HCT116 (cell line): ENCODE measurements at regions not wholly inside any gene's neighbourhood (a gene's known extent, or its start where the extent isn't known, plus 50 kb on each side); places are given as distances from the start of the nearest gene placed in this dataset.

Experiments used
- ATAC-seq: fragments of 200-7000 bp; cut with Tn5 transposase; 2 replicates; pipeline ENCODE4 v1.9.1; 2020; ENCODE audit warnings: mild to moderate bottlenecking, moderate library complexity
- BruUV-seq: library from RNA; stranded (reverse); fragments of 400-500 nt; replicated peaks from 2 replicates; lab custom pipeline; 2021; lab: Mats Ljungman, UMichigan
- CTCF ChIA-PET: fragments of 300-600 bp; sonication (Branson Sonifier 250); formaldehyde crosslinking; loops from one replicate; lab custom pipeline; 2021; ENCODE audit warnings: antibody characterized with exemption; lab: Charles Lee
- POLR2A ChIA-PET: fragments of 300-600, 350-600 bp; sonication (Branson Sonifier 250); formaldehyde crosslinking; loops from one replicate; lab custom pipeline; 2021; ENCODE audit warnings: antibody characterized with exemption; lab: Charles Lee
- RAD21 ChIA-PET, 2 experiments: fragments of 300-600 bp; sonication (Branson Sonifier 250); formaldehyde crosslinking; loops; one replicate each; lab custom pipeline; 2023; ENCODE audit warnings: low total read pairs in 2 of 2; ENCODE audit not compliant: uncharacterized antibody in 2 of 2, unreplicated experiment in 2 of 2, low non-redundant PET in 1 of 2; lab: Charles Lee
- DNase-seq: peaks from one replicate; pipeline ENCODE4 v3.0.0-alpha.2; 2010; ENCODE audit warnings: low read depth, low spot score
- H2AFZ ChIP-seq: fragments of 200-600 bp; shearing (Covaris generic), sonication (generic); 2 replicates; pipeline ENCODE4 v1.6.1; 2017; ENCODE audit warnings: low read depth, mixed run types, mixed read lengths, antibody characterized with exemption, low read length; ENCODE audit not compliant: poor library complexity, severe bottlenecking
- H3K27ac ChIP-seq: 2 replicates; pipeline ENCODE4 v1.5.1; 2012; ENCODE audit warnings: low read depth, low read length
- H3K27me3 ChIP-seq: fragments of 200-600 bp; sonication (generic); 2 replicates; pipeline ENCODE4 v1.6.1; 2016; ENCODE audit warnings: mixed run types, low read length, mixed read lengths; ENCODE audit not compliant: insufficient read depth
- H3K36me3 ChIP-seq, 2 experiments: fragments of 200-500 bp in 1 of 2; fragments of 200-600 bp in 1 of 2; sonication (Bioruptor generic) in 1 of 2; sonication (generic) in 1 of 2; 2 replicates each; pipeline versions ENCODE4 v1.5.1 to v1.6.1; 2014 to 2016; ENCODE audit warnings: low read length in 2 of 2, inconsistent platforms in 1 of 2, mixed read lengths in 1 of 2, mixed run types in 1 of 2; ENCODE audit not compliant: insufficient read depth in 2 of 2, control insufficient read depth in 1 of 2
- H3K4me1 ChIP-seq, 2 experiments: fragments of 200-600 bp in 1 of 2; sonication (generic) in 1 of 2; 2 replicates each; pipeline versions ENCODE4 v1.5.1 to v1.6.1; 2012 to 2017; ENCODE audit warnings: low read length in 2 of 2, inconsistent platforms in 1 of 2, mild to moderate bottlenecking in 1 of 2, mixed read lengths in 1 of 2, mixed run types in 1 of 2, moderate library complexity in 1 of 2; ENCODE audit not compliant: insufficient read depth in 2 of 2, control insufficient read depth in 1 of 2
- H3K4me2 ChIP-seq: fragments of 200-600 bp; sonication (generic); 2 replicates; pipeline ENCODE4 v1.6.1; 2017; ENCODE audit warnings: mixed run types, low read length, mixed read lengths
- H3K4me3 ChIP-seq, 2 experiments: fragments of 200-600 bp in 1 of 2; sonication (generic) in 1 of 2; replicated peaks in 1 of 2; 2 replicates each; pipeline ENCODE4 v1.5.1; 2011 to 2016; ENCODE audit warnings: low read length in 2 of 2, control low read depth in 1 of 2, low read depth in 1 of 2, mild to moderate bottlenecking in 1 of 2, mixed read lengths in 1 of 2, mixed run types in 1 of 2
- H3K79me2 ChIP-seq: fragments of 200-600 bp; sonication (generic); 2 replicates; pipeline ENCODE4 v1.6.1; 2017; ENCODE audit warnings: mild to moderate bottlenecking, mixed run types, low read length, moderate library complexity, mixed read lengths; ENCODE audit not compliant: insufficient read depth
- H3K9ac ChIP-seq: fragments of 200-600 bp; sonication (generic); 2 replicates; pipeline ENCODE4 v1.6.1; 2016; ENCODE audit warnings: low read length, mixed read lengths
- H3K9me2 ChIP-seq: fragments of 200-600 bp; sonication (generic), shearing (Covaris generic); 2 replicates; pipeline ENCODE4 v1.6.1; 2017; ENCODE audit warnings: mixed run types, mild to moderate bottlenecking, moderate library complexity; ENCODE audit not compliant: insufficient read depth
- H3K9me3 ChIP-seq, 2 experiments: fragments of 200-500 bp in 1 of 2; fragments of 200-600 bp in 1 of 2; sonication (Bioruptor generic) in 1 of 2; sonication (generic) in 1 of 2; 2 replicates each; pipeline ENCODE4 v1.6.1; 2014 to 2017; ENCODE audit warnings: low read length in 2 of 2, mixed read lengths in 2 of 2, inconsistent platforms in 1 of 2, low read depth in 1 of 2, mild to moderate bottlenecking in 1 of 2, mixed run types in 1 of 2, moderate library complexity in 1 of 2; ENCODE audit not compliant: control insufficient read depth in 1 of 2, insufficient read depth in 1 of 2
- H4K20me1 ChIP-seq: fragments of 200-600 bp; sonication (generic), shearing (Covaris generic); 2 replicates; pipeline ENCODE4 v1.6.1; 2017; ENCODE audit warnings: mixed run types, mild to moderate bottlenecking, moderate library complexity; ENCODE audit not compliant: insufficient read depth
- CBX3 ChIP-seq: IDR thresholded peaks from 2 replicates; pipeline ENCODE4 v1.6.1; 2012; ENCODE audit warnings: low read depth
- EZH2phosphoT487 ChIP-seq: fragments of 200-600 bp; IDR thresholded peaks from 2 replicates; pipeline ENCODE4 v1.6.1; 2018; ENCODE audit warnings: antibody characterized with exemption, borderline replicate concordance
- FOSL1 ChIP-seq: IDR thresholded peaks from 2 replicates; pipeline ENCODE4 v1.6.1; 2012; ENCODE audit warnings: low read depth
- JUND ChIP-seq: IDR thresholded peaks from 2 replicates; pipeline ENCODE4 v1.6.1; 2012
- POLR2A ChIP-seq: IDR thresholded peaks from 2 replicates; pipeline ENCODE4 v1.7.0; 2011; ENCODE audit warnings: borderline replicate concordance; ENCODE audit not compliant: insufficient read depth, insufficient read length; ENCODE audit errors: extremely low read depth
- SIN3A ChIP-seq: IDR thresholded peaks from 2 replicates; pipeline ENCODE4 v1.6.1; 2012; ENCODE audit warnings: low read depth
- SRF ChIP-seq: IDR thresholded peaks from 2 replicates; pipeline ENCODE4 v1.6.1; 2012; ENCODE audit warnings: low read depth
- YY1 ChIP-seq: IDR thresholded peaks from 2 replicates; pipeline ENCODE4 v1.6.1; 2011; ENCODE audit warnings: low read length, low read depth, moderate library complexity, mild to moderate bottlenecking; ENCODE audit not compliant: insufficient replicate concordance; ENCODE audit errors: extremely low read depth
- ZFX ChIP-seq: fragments of 450-650 bp; IDR thresholded peaks from 2 replicates; pipeline ENCODE4 v1.6.1; 2017
- intact Hi-C: fragments of 100-400 bp; cut with micrococcal nuclease; formaldehyde crosslinking; loops from 2 replicates; pipeline ENCODE4 v1.10.0; 2022
- TF ChIP-seq, protein P1 (sequence below), 3 experiments: fragments of 200-600 bp in 1 of 3; sonication (generic) in 1 of 3; IDR thresholded peaks in 2 of 3; conservative IDR thresholded peaks in 1 of 3; 2 replicates each; pipeline ENCODE4 v1.5.1; 2012 to 2017; ENCODE audit warnings: low read depth in 2 of 3, low read length in 2 of 3, antibody characterized with exemption in 1 of 3, borderline replicate concordance in 1 of 3, control low read depth in 1 of 3, mild to moderate bottlenecking in 1 of 3, mixed read lengths in 1 of 3, mixed run types in 1 of 3, moderate library complexity in 1 of 3; ENCODE audit not compliant: insufficient read depth in 1 of 3
- TF ChIP-seq, protein P2 (sequence below): IDR thresholded peaks from 2 replicates; pipeline ENCODE4 v1.6.1; 2011; ENCODE audit warnings: mild to moderate bottlenecking, low read length, moderate library complexity; ENCODE audit not compliant: insufficient replicate concordance; ENCODE audit errors: extremely low read depth

DNA sequence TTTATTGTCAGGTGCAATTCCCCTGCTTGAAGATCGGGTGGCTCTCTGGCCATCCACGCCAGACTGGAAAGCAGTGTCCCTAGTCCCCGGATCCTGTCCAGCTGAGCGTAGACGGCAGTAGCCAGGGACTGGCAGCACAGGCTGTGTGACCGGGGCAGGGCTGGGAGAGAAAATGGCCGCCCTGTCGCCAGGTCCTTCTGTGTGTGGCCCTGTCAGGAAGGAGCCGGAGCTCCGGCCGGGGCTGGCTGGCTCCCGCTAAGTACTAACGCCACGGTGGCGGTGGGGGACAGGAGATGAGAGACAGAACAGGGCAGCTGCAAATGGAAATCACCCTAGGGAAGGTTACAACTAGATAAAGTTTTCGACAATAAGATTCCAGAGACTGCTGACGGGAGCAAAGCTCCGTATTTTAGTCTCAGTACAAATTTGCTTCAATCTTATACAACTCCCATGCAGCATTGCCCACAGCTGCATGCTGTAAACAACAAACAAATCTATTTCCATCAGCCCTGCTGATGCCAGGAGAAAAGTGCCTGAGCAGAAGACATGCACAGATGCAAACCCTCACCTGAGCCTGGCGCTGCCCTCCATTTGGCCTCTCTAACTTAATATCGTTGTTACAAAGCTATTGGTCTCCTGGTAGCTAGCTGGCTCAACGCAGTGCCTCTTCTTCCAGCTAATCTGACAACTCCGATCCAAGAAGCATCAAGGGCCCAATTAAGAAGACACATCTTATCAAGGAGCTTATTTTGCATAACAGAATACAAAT, 253.0 kb downstream of the TSHZ3 start:
- no peak overlapping the region for H2AFZ ChIP-seq
- H3K79me2 ChIP-seq: no peaks in the 10 kb centered on the region
- H3K36me3 ChIP-seq: no peaks in the 10 kb centered on the region
- H3K27ac ChIP-seq: no peak overlapping the region
- H3K4me1 ChIP-seq: no peaks in the 10 kb centered on the region
- ATAC-seq: no peak
- H3K9ac ChIP-seq: no peak overlapping the region
- H3K4me2 ChIP-seq: no peak overlapping the region
- POLR2A ChIA-PET: no interaction called here
- CTCF ChIA-PET: no interaction called here
- no peak overlapping the region for H3K4me3 ChIP-seq
- H4K20me1 ChIP-seq: no peaks in the 10 kb centered on the region
- DNase-seq: no peak
- H3K9me2 ChIP-seq: no peaks in the 10 kb centered on the region
- RAD21 ChIA-PET: no interaction called here
- H3K9me3 ChIP-seq: peaks cover 16 to 54% of the 10 kb centered on the region in 2 experiments; a peak in 2 of 4 replicates
- no peaks in the 10 kb centered on the region for H3K27me3 ChIP-seq
- BruUV-seq: no TSS peak
- intact Hi-C loops: no loop called here
- TF ChIP-seq, protein P1, sequence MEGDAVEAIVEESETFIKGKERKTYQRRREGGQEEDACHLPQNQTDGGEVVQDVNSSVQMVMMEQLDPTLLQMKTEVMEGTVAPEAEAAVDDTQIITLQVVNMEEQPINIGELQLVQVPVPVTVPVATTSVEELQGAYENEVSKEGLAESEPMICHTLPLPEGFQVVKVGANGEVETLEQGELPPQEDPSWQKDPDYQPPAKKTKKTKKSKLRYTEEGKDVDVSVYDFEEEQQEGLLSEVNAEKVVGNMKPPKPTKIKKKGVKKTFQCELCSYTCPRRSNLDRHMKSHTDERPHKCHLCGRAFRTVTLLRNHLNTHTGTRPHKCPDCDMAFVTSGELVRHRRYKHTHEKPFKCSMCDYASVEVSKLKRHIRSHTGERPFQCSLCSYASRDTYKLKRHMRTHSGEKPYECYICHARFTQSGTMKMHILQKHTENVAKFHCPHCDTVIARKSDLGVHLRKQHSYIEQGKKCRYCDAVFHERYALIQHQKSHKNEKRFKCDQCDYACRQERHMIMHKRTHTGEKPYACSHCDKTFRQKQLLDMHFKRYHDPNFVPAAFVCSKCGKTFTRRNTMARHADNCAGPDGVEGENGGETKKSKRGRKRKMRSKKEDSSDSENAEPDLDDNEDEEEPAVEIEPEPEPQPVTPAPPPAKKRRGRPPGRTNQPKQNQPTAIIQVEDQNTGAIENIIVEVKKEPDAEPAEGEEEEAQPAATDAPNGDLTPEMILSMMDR (IDR thresholded peaks at IDR 0.05 in 2 of 3, conservative IDR thresholded peaks at IDR 0.05 in 1 of 3; ENCODE audit: borderline replicate concordance in 1 of 3, insufficient read depth in 1 of 3, low read depth in 2 of 3, low read length in 2 of 3): no peak
- TF ChIP-seq SRF (no peak), POLR2A (no peak), FOSL1 (no peak), JUND (no peak), EZH2phosphoT487 (no peak), ZFX (no peak), SIN3A (no peak), YY1 (no peak), CBX3 (no peak)
- TF ChIP-seq, protein P2, sequence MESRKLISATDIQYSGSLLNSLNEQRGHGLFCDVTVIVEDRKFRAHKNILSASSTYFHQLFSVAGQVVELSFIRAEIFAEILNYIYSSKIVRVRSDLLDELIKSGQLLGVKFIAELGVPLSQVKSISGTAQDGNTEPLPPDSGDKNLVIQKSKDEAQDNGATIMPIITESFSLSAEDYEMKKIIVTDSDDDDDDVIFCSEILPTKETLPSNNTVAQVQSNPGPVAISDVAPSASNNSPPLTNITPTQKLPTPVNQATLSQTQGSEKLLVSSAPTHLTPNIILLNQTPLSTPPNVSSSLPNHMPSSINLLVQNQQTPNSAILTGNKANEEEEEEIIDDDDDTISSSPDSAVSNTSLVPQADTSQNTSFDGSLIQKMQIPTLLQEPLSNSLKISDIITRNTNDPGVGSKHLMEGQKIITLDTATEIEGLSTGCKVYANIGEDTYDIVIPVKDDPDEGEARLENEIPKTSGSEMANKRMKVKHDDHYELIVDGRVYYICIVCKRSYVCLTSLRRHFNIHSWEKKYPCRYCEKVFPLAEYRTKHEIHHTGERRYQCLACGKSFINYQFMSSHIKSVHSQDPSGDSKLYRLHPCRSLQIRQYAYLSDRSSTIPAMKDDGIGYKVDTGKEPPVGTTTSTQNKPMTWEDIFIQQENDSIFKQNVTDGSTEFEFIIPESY: no peak
